Thymus (tissue), 11 donors: ENCODE measurements at regions not wholly inside any gene's neighbourhood (a gene's known extent, or its start where the extent isn't known, plus 50 kb on each side); places are given as distances from the start of the nearest gene placed in this dataset.
A peak's percentile ranks its signal among the peaks of the same experiment; 100 is the strongest.

Experiments used
- DNase-seq, 9 donors: peaks; one replicate each; pipeline ENCODE4 v3.0.0-alpha.2; 2013; ENCODE audit warnings: low spot score in 9 of 9, low read depth in 6 of 9, missing footprints in 1 of 9
- H3K27ac ChIP-seq, 2 donors: one replicate each; pipeline ENCODE4 v1.5.1; 2013; ENCODE audit warnings: control low read depth in 1 of 2, low read depth in 1 of 2, low read length in 1 of 2, mild to moderate bottlenecking in 1 of 2, moderate library complexity in 1 of 2
- H3K27me3 ChIP-seq, 2 donors: one replicate each; pipeline ENCODE4 v1.5.1; 2013; ENCODE audit warnings: low read length in 1 of 2; ENCODE audit not compliant: control insufficient read depth in 2 of 2, insufficient read depth in 1 of 2
- H3K36me3 ChIP-seq, 2 donors: one replicate each; pipeline ENCODE4 v1.5.1; 2013; ENCODE audit warnings: low read length in 1 of 2, mild to moderate bottlenecking in 1 of 2, moderate library complexity in 1 of 2; ENCODE audit not compliant: control insufficient read depth in 2 of 2, insufficient read depth in 2 of 2
- H3K4me1 ChIP-seq, 2 donors: one replicate each; pipeline ENCODE4 v1.5.1; 2013; ENCODE audit warnings: low read length in 2 of 2; ENCODE audit not compliant: control insufficient read depth in 2 of 2, insufficient read depth in 2 of 2
- H3K4me3 ChIP-seq, 2 donors: one replicate each; pipeline ENCODE4 v1.5.1; 2013; ENCODE audit warnings: low read length in 2 of 2, control low read depth in 1 of 2, mild to moderate bottlenecking in 1 of 2
- H3K9me3 ChIP-seq, 2 donors: one replicate each; pipeline ENCODE4 v1.5.1; 2013; ENCODE audit warnings: low read length in 1 of 2, mild to moderate bottlenecking in 1 of 2; ENCODE audit not compliant: control insufficient read depth in 2 of 2, insufficient read depth in 1 of 2
- WGBS: extraction: QIAGEN DNeasy Blood & Tissue Kit; methylation state at CpG from one replicate; pipeline ENCODE4 v1.1.7; 2013; 5-methylcytosine and 5-hydroxymethylcytosine counted together
- donor health status: healthy.

GRCh38 chr11:27212248-27212780, 150.7 kb downstream of the CCDC34 start:
- peak overlapping the region in 1 of 2 donors; percentile 17 for H3K27ac ChIP-seq
- H3K4me3 ChIP-seq = no peak overlapping the region
- H3K9me3 ChIP-seq = no peaks in the 10 kb centered on the region
- no peak for DNase-seq
- no peaks in the 10 kb centered on the region for H3K36me3 ChIP-seq
- WGBS = 83% methylated on average over 2 of the region's 2 CpGs
- H3K4me1 ChIP-seq = peaks cover 3 to 13% of the 10 kb centered on the region in 2 donors
- no peaks in the 10 kb centered on the region for H3K27me3 ChIP-seq

- no peak overlapping the region for H3K4me3 ChIP-seq
- no peaks in the 10 kb centered on the region for H3K36me3 ChIP-seq
- H3K27ac ChIP-seq = no peak overlapping the region
- H3K27me3 ChIP-seq = no peaks in the 10 kb centered on the region
- DNase-seq = no peak
- H3K9me3 ChIP-seq = no peaks in the 10 kb centered on the region
- peaks cover 3 to 12% of the 10 kb centered on the region in 2 donors for H3K4me1 ChIP-seq
- WGBS = 89% methylated on average over 8 of the region's 8 CpGs
Observed at GRCh38 chr11:27211370-27212127, 151.5 kb downstream of the CCDC34 start.

DNA sequence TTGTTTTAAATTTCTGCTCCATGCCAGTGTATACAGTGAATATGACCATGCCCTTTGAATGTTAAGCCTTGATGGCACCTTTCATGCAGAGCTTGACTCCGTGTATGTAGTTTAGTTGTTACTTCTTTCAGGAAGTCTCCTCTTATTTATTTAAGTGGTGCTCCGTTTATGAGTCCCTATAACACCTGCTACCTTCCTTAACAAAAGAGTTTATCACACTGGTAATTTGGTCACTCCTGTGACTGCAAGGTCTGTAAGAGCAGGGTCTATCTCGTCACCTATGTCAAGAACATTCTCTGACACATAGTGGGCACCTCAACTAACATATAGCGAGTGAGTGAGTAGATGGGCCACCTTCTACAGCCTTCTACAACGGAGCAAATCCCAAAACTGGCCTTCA, 152.5 kb downstream of the CCDC34 start:
- no peaks in the 10 kb centered on the region for H3K9me3 ChIP-seq
- DNase-seq = no peak
- H3K4me1 ChIP-seq = peaks cover 3% of the 10 kb centered on the region in 2 donors
- 79% methylated on average over 5 of the region's 5 CpGs for WGBS
- no peaks in the 10 kb centered on the region for H3K27me3 ChIP-seq
- H3K36me3 ChIP-seq = no peaks in the 10 kb centered on the region
- H3K27ac ChIP-seq = no peak overlapping the region
- H3K4me3 ChIP-seq = no peak overlapping the region

GRCh38 chr11:27209562-27210005, 153.4 kb downstream of the CCDC34 start:
- Histone ChIP-seq H3K4me3 (no peak overlapping the region), H3K27me3 (no peaks in the 10 kb centered on the region), H3K4me1 (peaks cover 2 to 3% of the 10 kb centered on the region in 2 donors), H3K27ac (peak overlapping the region in 1 of 2 donors; percentile 37), H3K36me3 (no peaks in the 10 kb centered on the region), H3K9me3 (no peaks in the 10 kb centered on the region)
- peak in 1 of 9 donors; percentile 7 for DNase-seq

DNA sequence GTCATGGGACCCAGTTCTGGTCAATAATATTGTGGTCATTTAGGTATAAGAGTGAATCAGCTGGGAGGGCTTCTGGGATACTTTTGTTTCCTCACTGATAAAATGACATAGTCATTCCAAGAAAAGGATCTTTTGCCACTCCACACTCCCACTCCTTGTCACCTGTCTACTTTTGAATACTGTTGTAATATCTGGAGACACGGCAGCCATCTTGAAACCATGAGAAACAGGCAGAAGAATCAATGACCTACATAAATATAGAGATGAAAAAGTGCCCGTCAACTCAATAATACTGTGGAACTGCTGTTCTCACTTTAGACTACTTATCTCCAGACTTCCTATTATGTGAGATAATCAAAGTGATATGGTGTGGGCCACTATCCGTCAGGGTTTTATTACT, 154.2 kb downstream of the CCDC34 start:
- Histone ChIP-seq H3K4me3 (no peak overlapping the region), H3K27me3 (no peaks in the 10 kb centered on the region), H3K36me3 (no peaks in the 10 kb centered on the region), H3K27ac (no peak overlapping the region), H3K9me3 (no peaks in the 10 kb centered on the region), H3K4me1 (peaks cover 2 to 3% of the 10 kb centered on the region in 2 donors)
- WGBS = 95% methylated on average over 3 of the region's 3 CpGs
- no peak for DNase-seq

- Histone ChIP-seq H3K27ac (no peak overlapping the region), H3K4me3 (no peak overlapping the region), H3K4me1 (peaks cover 0 to 3% of the 10 kb centered on the region in 2 donors), H3K27me3 (no peaks in the 10 kb centered on the region), H3K9me3 (no peaks in the 10 kb centered on the region), H3K36me3 (no peaks in the 10 kb centered on the region)
- DNase-seq = no peak
- WGBS = 50% methylated on average over 2 of the region's 2 CpGs
Observed at GRCh38 chr11:27207025-27207650, 155.9 kb downstream of the CCDC34 start.

DNA sequence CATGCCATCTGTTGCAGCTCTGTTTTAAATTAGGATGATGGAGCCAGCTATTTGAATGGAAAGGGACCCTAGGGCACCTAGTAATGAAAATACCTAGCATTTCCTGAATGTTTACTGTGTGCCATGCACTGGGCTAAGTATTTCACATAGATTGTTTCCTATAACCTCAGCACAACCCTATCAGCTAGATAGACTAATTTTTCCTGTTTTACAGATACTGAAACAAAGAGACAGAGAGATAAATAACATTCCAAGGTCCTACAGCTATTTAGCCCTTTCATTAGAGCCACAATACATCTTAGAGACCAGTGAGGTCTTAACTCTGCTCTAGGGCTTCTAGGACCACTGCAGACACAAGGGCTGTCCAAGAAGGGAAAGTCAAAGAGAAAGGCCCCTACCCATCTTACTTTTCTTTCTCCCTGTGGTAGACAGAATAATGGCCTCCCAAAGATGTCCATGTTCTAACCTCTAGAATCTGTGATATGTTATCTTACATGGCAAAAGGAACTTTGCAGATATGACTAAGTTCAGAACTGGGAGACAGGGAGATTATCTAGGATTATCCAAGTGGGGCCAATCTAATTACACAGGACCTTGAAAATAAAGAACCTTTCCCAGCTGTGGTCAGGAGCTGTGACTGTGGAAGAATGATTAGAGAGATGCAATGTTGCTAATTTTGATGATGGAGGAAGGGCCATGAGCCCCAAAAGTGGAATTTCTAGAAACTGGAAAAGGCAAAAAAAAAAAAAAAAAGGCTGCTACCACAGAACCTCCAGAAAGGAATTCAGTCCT, 157.0 kb downstream of the CCDC34 start:
- Histone ChIP-seq H3K27me3 (no peaks in the 10 kb centered on the region), H3K4me3 (no peak overlapping the region), H3K27ac (no peak overlapping the region), H3K36me3 (no peaks in the 10 kb centered on the region), H3K4me1 (peaks cover 3 to 4% of the 10 kb centered on the region in 2 donors), H3K9me3 (no peaks in the 10 kb centered on the region)
- no peak for DNase-seq

- no peak for DNase-seq
- Histone ChIP-seq H3K9me3 (no peaks in the 10 kb centered on the region), H3K27me3 (no peaks in the 10 kb centered on the region), H3K36me3 (no peaks in the 10 kb centered on the region), H3K27ac (no peak overlapping the region), H3K4me1 (peaks cover 0 to 4% of the 10 kb centered on the region in 2 donors), H3K4me3 (no peak overlapping the region)
- 66% methylated on average over 3 of the region's 3 CpGs for WGBS
Observed at GRCh38 chr11:27205250-27205649, 157.8 kb downstream of the CCDC34 start.

GRCh38 chr11:27204529-27204928, 158.5 kb downstream of the CCDC34 start:
- H3K4me3 ChIP-seq = no peak overlapping the region
- no peaks in the 10 kb centered on the region for H3K27me3 ChIP-seq
- no peaks in the 10 kb centered on the region for H3K36me3 ChIP-seq
- H3K9me3 ChIP-seq = no peaks in the 10 kb centered on the region
- no peak overlapping the region for H3K27ac ChIP-seq
- H3K4me1 ChIP-seq = peaks cover 0 to 4% of the 10 kb centered on the region in 2 donors
- DNase-seq = no peak
- 87% methylated on average over 3 of the region's 3 CpGs for WGBS
